ENCODE measurements at regions not wholly inside any gene's neighbourhood (a gene's known extent, or its start where the extent isn't known, plus 50 kb on each side); places are given as distances from the start of the nearest gene placed in this dataset.

GRCh38 chr5:2249026-2249425 lies 366.3 kb upstream of the IRX4 start:
- Histone ChIP-seq H3K27ac (ENCODE audit: low read length) (no peak overlapping the region), H3K79me2 (ENCODE audit: insufficient read depth, low read length) (no peaks in the 10 kb centered on the region), H3K4me3 (ENCODE audit: low read depth in 1 of 2, low read length in 2 of 2) (no peak overlapping the region), H4K20me1 (ENCODE audit: insufficient read depth, low read length) (no peaks in the 10 kb centered on the region), H3K4me1 (ENCODE audit: insufficient read depth, low read length) (no peaks in the 10 kb centered on the region), H2AFZ (ENCODE audit: low read depth, low read length) (no peak overlapping the region), H3K27me3 (ENCODE audit: insufficient read depth, low read length, poor library complexity) (no peaks in the 10 kb centered on the region), H3K4me2 (ENCODE audit: insufficient read depth, low read length) (no peak overlapping the region), H3K9ac (ENCODE audit: low read depth, low read length) (no peak overlapping the region), H3K36me3 (ENCODE audit: insufficient read depth, low read length) (no peaks in the 10 kb centered on the region), H3K9me3 (ENCODE audit: insufficient read depth, low read length, severe bottlenecking) (no peaks in the 10 kb centered on the region)
- ATAC-seq (ENCODE audit: insufficient read depth, low read depth), result no peak
- no peak for DNase-seq
- TF ChIP-seq CTCF (IDR thresholded peaks at IDR 0.05; ENCODE audit: borderline replicate concordance, extremely low read depth, low read length, poor library complexity, severe bottlenecking), result no peak
- TF ChIP-seq EZH2 (IDR thresholded peaks at IDR 0.05; ENCODE audit: borderline replicate concordance, low read depth, low read length, severe bottlenecking), result no peak

- H3K4me2 ChIP-seq (ENCODE audit: insufficient read depth, low read length), result no peak overlapping the region
Observed at GRCh38 chr5:2242539-2242938, 359.8 kb upstream of the IRX4 start.

GRCh38 chr5:2241842-2242241 lies 359.1 kb upstream of the IRX4 start:
- H3K9ac ChIP-seq (ENCODE audit: low read depth, low read length), result no peak overlapping the region
- no peaks in the 10 kb centered on the region for H3K9me3 ChIP-seq (ENCODE audit: insufficient read depth, low read length, severe bottlenecking)
- no peak overlapping the region for H2AFZ ChIP-seq (ENCODE audit: low read depth, low read length)
- DNase-seq, result no peak
- H3K27me3 ChIP-seq (ENCODE audit: insufficient read depth, low read length, poor library complexity), result no peaks in the 10 kb centered on the region
- no peak overlapping the region for H3K4me2 ChIP-seq (ENCODE audit: insufficient read depth, low read length)
- no peaks in the 10 kb centered on the region for H3K4me1 ChIP-seq (ENCODE audit: insufficient read depth, low read length)
- no peak overlapping the region for H3K4me3 ChIP-seq (ENCODE audit: low read depth in 1 of 2, low read length in 2 of 2)
- H3K36me3 ChIP-seq (ENCODE audit: insufficient read depth, low read length), result no peaks in the 10 kb centered on the region
- H3K27ac ChIP-seq (ENCODE audit: low read length), result no peak overlapping the region
- H3K79me2 ChIP-seq (ENCODE audit: insufficient read depth, low read length), result no peaks in the 10 kb centered on the region
- ATAC-seq (ENCODE audit: insufficient read depth, low read depth), result no peak
- TF ChIP-seq CTCF (IDR thresholded peaks at IDR 0.05; ENCODE audit: borderline replicate concordance, extremely low read depth, low read length, poor library complexity, severe bottlenecking) (no peak), EZH2 (IDR thresholded peaks at IDR 0.05; ENCODE audit: borderline replicate concordance, low read depth, low read length, severe bottlenecking) (no peak)
- H4K20me1 ChIP-seq (ENCODE audit: insufficient read depth, low read length), result no peaks in the 10 kb centered on the region

More at GRCh38 chr5:2242539-2242938, 359.8 kb upstream of the IRX4 start:
- no peak for DNase-seq
- no peaks in the 10 kb centered on the region for H4K20me1 ChIP-seq (ENCODE audit: insufficient read depth, low read length)
- no peak overlapping the region for H3K9ac ChIP-seq (ENCODE audit: low read depth, low read length)
- H3K36me3 ChIP-seq (ENCODE audit: insufficient read depth, low read length), result no peaks in the 10 kb centered on the region
- H3K4me3 ChIP-seq (ENCODE audit: low read depth in 1 of 2, low read length in 2 of 2), result no peak overlapping the region
- ATAC-seq (ENCODE audit: insufficient read depth, low read depth), result no peak
- no peak overlapping the region for H3K27ac ChIP-seq (ENCODE audit: low read length)
- no peaks in the 10 kb centered on the region for H3K9me3 ChIP-seq (ENCODE audit: insufficient read depth, low read length, severe bottlenecking)
- no peak for TF ChIP-seq EZH2 (IDR thresholded peaks at IDR 0.05; ENCODE audit: borderline replicate concordance, low read depth, low read length, severe bottlenecking)
- no peak for TF ChIP-seq CTCF (IDR thresholded peaks at IDR 0.05; ENCODE audit: borderline replicate concordance, extremely low read depth, low read length, poor library complexity, severe bottlenecking)
- no peaks in the 10 kb centered on the region for H3K27me3 ChIP-seq (ENCODE audit: insufficient read depth, low read length, poor library complexity)
- no peak overlapping the region for H2AFZ ChIP-seq (ENCODE audit: low read depth, low read length)
- H3K79me2 ChIP-seq (ENCODE audit: insufficient read depth, low read length), result no peaks in the 10 kb centered on the region
- no peaks in the 10 kb centered on the region for H3K4me1 ChIP-seq (ENCODE audit: insufficient read depth, low read length)

All from DND-41 (cell line).